ENCODE measurements at regions not wholly inside any gene's neighbourhood (a gene's known extent, or its start where the extent isn't known, plus 50 kb on each side); places are given as distances from the start of the nearest gene placed in this dataset.

DNA sequence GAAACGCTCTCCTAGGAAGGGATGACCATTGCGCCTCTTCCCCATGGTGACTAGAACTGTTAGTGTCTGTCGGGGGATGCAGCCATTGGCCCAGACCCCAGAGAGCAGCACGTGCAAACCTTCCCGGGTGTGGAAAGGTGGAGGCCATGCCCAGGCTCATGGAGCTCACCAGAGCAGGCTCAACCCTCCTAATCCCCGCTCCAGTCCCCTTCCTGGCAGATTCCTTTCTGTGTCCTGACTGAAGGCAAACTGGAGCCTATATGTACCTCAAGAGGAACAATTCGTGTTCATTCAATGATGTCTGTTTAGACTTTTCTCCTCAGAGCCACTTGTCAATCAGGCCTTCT, 94.4 kb downstream of the RHOB start:
- DNase-seq = no peak

- DNase-seq = no peak
These were observed 94.8 kb downstream of the RHOB start for GRCh38 chr2:20541651-20542050.

- no peak for DNase-seq
These were observed 95.4 kb downstream of the RHOB start for GRCh38 chr2:20542269-20542668.

GRCh38 chr2:20542746-20543468, 96.0 kb downstream of the RHOB start:
- no peak for DNase-seq

- DNase-seq = no peak
These were observed 96.7 kb downstream of the RHOB start for GRCh38 chr2:20543469-20544152.

- DNase-seq = no peak
These were observed 97.4 kb downstream of the RHOB start for GRCh38 chr2:20544153-20544747.

- no peak for DNase-seq
These were observed 101.8 kb downstream of the HS1BP3 start for GRCh38 chr2:20549144-20549543.

DNA sequence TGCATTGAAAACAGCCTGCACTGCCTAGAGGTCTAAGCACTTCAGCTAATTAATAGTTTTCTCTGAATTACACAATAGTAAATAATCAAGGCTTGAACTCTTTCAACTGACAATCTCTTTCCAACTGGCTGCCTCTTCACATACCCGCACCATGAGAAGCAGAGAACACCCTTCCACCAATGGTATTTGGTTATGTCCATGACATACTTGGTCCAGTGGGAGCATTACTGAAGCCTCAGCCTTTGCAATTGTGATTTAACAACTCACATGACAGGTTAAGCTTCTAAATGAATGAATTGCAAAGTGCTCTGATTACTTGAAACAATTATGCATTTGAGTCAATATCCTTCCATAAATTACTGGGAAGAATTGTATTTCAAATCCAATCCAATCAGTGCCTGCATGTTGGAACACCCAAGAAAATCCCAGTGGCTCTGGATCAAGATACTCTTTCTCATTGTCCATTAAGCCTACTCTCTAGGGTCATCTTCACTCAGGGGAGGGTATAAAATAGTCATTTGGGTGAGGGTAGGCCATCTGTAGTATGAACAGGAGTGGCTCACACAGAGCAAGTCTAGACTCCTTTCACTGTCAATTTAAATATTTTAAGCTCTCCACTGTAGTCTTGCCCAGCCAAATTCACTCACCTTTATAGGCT, 101.1 kb downstream of the HS1BP3 start:
- no peak for DNase-seq

GRCh38 chr2:20551260-20551944, 99.5 kb downstream of the HS1BP3 start:
- DNase-seq = no peak

GRCh38 chr2:20551945-20552328, 99.0 kb downstream of the HS1BP3 start:
- no peak for DNase-seq

DNA sequence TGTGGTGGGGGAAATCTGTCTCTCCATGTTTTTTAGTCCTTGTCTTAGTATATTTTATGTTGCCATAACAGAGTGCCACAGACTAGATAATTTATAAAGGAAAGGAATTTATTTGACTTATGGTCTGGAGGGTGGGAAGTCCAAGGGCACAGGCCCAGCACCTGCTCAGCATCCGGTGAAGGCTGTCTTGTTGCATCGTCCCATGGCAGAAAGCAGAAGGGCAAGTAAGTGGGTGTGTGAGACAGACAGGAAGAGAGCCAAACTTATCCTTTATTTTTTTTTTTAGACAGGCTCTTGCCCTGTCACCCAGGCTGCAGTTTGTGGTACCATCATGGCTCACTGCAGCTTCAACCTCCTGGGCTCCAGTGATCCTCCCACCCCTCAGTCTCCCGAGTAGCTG, 98.1 kb downstream of the HS1BP3 start:
- DNase-seq = no peak

DNA sequence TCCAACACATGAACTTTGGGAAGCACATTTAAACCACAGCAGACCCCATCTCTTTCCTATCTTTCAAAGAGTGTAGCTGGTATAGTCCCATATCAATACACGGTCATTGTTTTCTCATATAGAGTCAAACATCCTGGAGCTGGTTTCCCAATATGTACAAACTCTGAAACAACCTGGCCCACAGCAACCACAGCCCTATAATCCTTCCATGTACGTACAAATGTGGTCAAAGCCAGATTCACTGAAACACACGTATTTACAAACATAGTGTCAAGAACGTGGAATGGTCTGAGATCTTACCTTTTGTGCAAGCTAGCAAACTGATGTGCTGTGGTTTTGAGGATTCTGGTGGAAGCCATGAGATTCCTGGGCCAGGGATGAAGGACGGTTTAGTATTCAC, 97.3 kb downstream of the HS1BP3 start:
- no peak for DNase-seq

GRCh38 chr2:20555954-20556353, 94.9 kb downstream of the HS1BP3 start:
- no peak for DNase-seq

DNA sequence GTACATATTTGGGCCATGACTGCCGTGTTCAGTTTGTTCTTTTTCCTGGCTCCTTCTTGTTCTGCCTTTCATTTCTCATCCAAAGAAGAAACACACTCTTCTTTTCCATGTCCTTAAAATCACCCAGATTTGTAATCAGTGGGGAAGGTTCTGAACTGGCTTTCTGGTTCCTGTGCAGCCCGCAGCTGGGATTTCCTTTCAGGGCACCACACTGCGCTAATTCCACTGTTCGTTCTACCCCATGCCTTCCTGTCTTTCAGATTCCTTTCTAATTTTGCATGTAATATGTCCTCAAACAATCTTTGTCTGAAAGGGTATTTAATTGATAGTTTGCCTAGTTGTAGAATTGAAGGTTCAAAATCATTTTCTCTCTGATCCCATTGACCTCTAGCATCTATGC, 94.1 kb downstream of the HS1BP3 start:
- no peak for DNase-seq

GRCh38 chr2:20557226-20557625, 93.7 kb downstream of the HS1BP3 start:
- DNase-seq = no peak

GRCh38 chr2:20557635-20558034, 93.3 kb downstream of the HS1BP3 start:
- DNase-seq = no peak

- no peak for DNase-seq
These were observed 92.3 kb downstream of the HS1BP3 start for GRCh38 chr2:20558391-20559150.

GRCh38 chr2:20559277-20559676, 91.6 kb downstream of the HS1BP3 start:
- no peak for DNase-seq

- no peak for DNase-seq
These were observed 90.9 kb downstream of the HS1BP3 start for GRCh38 chr2:20560011-20560410.

- DNase-seq = no peak
These were observed 89.8 kb downstream of the HS1BP3 start for GRCh38 chr2:20560891-20561636.

- DNase-seq = no peak
These were observed 89.1 kb downstream of the HS1BP3 start for GRCh38 chr2:20561637-20562454.
